VCaP (cell line): ENCODE measurements at regions not wholly inside any gene's neighbourhood (a gene's known extent, or its start where the extent isn't known, plus 50 kb on each side); places are given as distances from the start of the nearest gene placed in this dataset.

ENCODE experiments used
- H3K27ac ChIP-seq: fragments of 450-650 bp; 2 replicates; pipeline ENCODE4 v1.5.1; 2017
- TF ChIP-seq, protein P1 (sequence below): fragments of 450-650 bp; conservative IDR thresholded peaks from 2 replicates; pipeline ENCODE4 v1.5.1; 2017; ENCODE audit warnings: mild to moderate bottlenecking, moderate library complexity

GRCh38 chr3:105162448-105162847 lies 204.3 kb upstream of the ALCAM start:
- TF ChIP-seq, protein P1, sequence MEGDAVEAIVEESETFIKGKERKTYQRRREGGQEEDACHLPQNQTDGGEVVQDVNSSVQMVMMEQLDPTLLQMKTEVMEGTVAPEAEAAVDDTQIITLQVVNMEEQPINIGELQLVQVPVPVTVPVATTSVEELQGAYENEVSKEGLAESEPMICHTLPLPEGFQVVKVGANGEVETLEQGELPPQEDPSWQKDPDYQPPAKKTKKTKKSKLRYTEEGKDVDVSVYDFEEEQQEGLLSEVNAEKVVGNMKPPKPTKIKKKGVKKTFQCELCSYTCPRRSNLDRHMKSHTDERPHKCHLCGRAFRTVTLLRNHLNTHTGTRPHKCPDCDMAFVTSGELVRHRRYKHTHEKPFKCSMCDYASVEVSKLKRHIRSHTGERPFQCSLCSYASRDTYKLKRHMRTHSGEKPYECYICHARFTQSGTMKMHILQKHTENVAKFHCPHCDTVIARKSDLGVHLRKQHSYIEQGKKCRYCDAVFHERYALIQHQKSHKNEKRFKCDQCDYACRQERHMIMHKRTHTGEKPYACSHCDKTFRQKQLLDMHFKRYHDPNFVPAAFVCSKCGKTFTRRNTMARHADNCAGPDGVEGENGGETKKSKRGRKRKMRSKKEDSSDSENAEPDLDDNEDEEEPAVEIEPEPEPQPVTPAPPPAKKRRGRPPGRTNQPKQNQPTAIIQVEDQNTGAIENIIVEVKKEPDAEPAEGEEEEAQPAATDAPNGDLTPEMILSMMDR: no peak
- no peak overlapping the region for H3K27ac ChIP-seq

GRCh38 chr3:105166893-105167292 lies 199.8 kb upstream of the ALCAM start:
- H3K27ac ChIP-seq: no peak overlapping the region
- TF ChIP-seq, protein P1: no peak

DNA sequence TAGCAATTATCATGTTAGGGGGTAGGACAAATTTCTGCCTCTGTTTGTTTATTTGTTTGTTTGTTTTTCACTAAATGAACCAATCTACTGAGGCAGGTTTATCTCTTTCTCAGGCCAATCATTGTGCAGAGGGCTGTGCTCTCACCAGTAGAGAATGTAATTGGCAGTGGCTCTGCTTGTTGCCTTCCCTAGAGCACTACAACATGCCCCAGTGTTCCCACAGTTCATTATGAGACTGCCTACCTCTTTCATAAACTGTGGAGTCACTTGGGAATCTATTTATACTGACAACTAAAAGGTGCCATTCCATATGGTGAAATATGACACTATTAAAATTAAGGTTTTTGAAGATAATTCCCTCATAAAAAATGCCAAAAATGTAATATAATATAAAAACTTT lies 196.3 kb upstream of the ALCAM start:
- no peak overlapping the region for H3K27ac ChIP-seq
- TF ChIP-seq, protein P1: no peak

DNA sequence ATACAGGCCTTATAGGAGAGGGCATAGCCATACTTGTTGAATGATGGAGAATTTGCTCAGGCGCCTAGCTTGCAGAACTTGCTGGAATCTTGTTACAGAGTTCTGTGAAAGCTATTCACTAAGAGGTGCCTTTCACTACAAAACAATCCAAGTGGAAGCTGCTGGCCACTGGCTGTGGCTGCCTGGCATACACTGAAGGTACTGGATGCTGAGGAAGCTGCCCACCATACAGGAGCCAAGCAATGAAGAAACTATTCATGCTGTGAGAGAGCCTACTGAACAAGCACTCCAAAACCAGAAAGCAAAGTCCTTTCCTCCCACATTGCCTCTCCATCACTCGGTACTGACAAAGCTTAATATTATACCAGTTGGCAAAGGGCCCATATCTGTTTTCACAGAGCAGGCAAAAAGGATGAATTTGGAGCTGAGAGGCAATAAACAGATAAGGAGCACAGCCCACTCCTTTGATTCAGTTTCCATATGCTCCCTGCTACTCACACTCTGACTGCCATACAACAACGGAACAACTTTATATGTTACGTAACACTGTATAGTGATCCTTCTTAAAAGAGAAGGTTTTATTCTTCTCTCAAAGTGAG lies 192.6 kb upstream of the ALCAM start:
- TF ChIP-seq, protein P1: no peak
- H3K27ac ChIP-seq: no peak overlapping the region

DNA sequence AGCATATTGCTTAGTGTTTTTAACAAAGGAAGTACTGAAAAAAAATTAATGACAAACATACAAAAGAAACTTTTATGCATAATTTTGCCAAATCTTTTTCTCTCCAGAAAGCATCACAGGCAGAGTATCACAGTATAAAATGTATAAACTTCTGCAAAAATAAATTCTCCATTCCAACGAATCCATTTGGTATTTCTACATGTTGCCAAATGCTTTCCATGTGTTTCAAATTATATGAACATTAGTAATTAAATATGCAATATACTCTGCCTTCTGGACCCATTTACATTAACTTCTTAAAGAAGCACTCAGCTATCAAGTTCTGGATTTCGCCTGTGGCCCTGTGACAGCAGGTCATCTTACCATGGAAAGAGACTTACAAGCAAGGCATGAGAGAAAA lies 189.1 kb upstream of the ALCAM start:
- H3K27ac ChIP-seq: no peak overlapping the region
- TF ChIP-seq, protein P1: no peak

DNA sequence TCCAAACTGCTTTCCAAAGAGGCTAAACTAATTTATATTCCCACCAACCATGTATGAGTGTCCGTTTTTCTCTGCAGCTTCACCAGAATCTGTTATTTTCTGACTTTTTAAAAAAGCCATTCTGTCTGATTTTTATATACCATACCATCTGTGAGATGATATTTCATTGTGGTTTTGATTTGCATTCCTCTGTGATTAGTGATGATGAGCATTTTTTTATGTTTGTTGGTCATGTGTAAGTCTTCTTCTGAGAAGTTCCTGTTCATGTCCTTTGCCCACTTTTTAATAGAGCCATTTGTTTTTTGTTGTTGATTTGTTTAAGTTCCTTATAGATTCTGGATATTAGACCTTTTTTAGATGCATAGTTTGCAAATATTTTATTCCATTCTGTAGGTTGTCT lies 179.4 kb upstream of the ALCAM start:
- TF ChIP-seq, protein P1: no peak
- no peak overlapping the region for H3K27ac ChIP-seq

DNA sequence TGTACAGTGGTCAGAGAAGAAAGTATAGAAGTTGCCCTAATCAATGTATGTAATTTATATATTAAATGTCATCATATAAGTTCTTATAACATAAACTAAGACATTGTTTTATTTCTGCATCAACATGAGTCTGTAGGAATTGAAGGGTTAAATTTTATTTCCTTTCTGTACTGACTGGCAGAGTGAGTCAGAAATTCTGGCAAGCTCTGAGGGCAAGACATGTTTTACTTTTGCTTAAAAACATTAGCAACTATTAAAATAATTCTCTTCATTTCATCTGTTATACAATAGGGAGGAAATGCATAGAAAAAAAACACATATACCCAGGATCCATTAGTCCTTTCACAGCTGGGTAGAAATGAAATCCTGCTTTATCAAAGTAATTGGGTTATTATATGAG lies 171.4 kb upstream of the ALCAM start:
- TF ChIP-seq, protein P1: no peak

More for the DNA sequence above, 171.4 kb upstream of the ALCAM start:
- H3K27ac ChIP-seq: no peak overlapping the region
